ENCODE measurements at regions not wholly inside any gene's neighbourhood (a gene's known extent, or its start where the extent isn't known, plus 50 kb on each side); places are given as distances from the start of the nearest gene placed in this dataset.

- no peak for TF ChIP-seq POLR2A (IDR thresholded peaks at IDR 0.05; ENCODE audit: low read depth, low read length)
- TF ChIP-seq POLR2AphosphoS5 (IDR thresholded peaks at IDR 0.05; ENCODE audit: low read depth, low read length): no peak
- no peak for TF ChIP-seq TAF1 (IDR thresholded peaks at IDR 0.05; ENCODE audit: low read depth, low read length)
- TF ChIP-seq PAX5 (IDR thresholded peaks at IDR 0.05; ENCODE audit: insufficient read depth, low read length, severe bottlenecking): no peak
Measured at GRCh38 chr3:17806876-17807275, 64.4 kb upstream of the TBC1D5 start.

Data from GM12891 (cell line).